IMR-90 (cell line): ENCODE measurements at regions not wholly inside any gene's neighbourhood (a gene's known extent, or its start where the extent isn't known, plus 50 kb on each side); places are given as distances from the start of the nearest gene placed in this dataset.

Experiments
- ATAC-seq: fragments of 200-7000 bp; cut with Tn5 transposase; 2 replicates; pipeline ENCODE4 v1.9.1; 2020; ENCODE audit warnings: low read depth, mild to moderate bottlenecking, moderate library complexity
- BruUV-seq: library from RNA; stranded (reverse); fragments of 400-500 nt; replicated peaks from 2 replicates; lab custom pipeline; 2021; lab: Mats Ljungman, UMichigan
- CTCF ChIA-PET: fragments of 300-600 bp; formaldehyde crosslinking; extraction: SDS; loops from one replicate; lab custom pipeline; 2021; ENCODE audit warnings: antibody characterized with exemption; lab: Yijun Ruan, JAX
- POLR2A ChIA-PET: fragments of 300-600 bp; sonication (Branson Sonifier 250); formaldehyde crosslinking; loops from one replicate; lab custom pipeline; 2022; ENCODE audit warnings: antibody characterized with exemption; ENCODE audit not compliant: unreplicated experiment; lab: Charles Lee
- DNase-seq: peaks from one replicate; pipeline ENCODE4 v3.0.0; 2013
- H2AFZ ChIP-seq: replicated peaks from 2 replicates; pipeline ENCODE3; 2013; ENCODE audit warnings: low read length, mild to moderate bottlenecking; ENCODE audit not compliant: poor library complexity
- H2AK5ac ChIP-seq: 2 replicates; pipeline ENCODE4 v1.6.1; 2013; ENCODE audit warnings: low read depth, low read length, inconsistent platforms
- H2AK9ac ChIP-seq: replicated peaks from 2 replicates; pipeline ENCODE3; 2013; ENCODE audit warnings: mild to moderate bottlenecking, low read depth, low read length, moderate library complexity; ENCODE audit not compliant: poor library complexity
- H2BK120ac ChIP-seq: 2 replicates; pipeline ENCODE4 v1.6.1; 2013; ENCODE audit warnings: low read depth, low read length, inconsistent platforms
- H2BK15ac ChIP-seq: 3 replicates; pipeline ENCODE4 v1.6.1; 2013; ENCODE audit warnings: low read depth, low read length, inconsistent platforms
- H2BK20ac ChIP-seq: 2 replicates; pipeline ENCODE4 v1.6.1; 2013; ENCODE audit warnings: low read depth, mild to moderate bottlenecking, inconsistent platforms, low read length, moderate library complexity
- H2BK5ac ChIP-seq: 2 replicates; pipeline ENCODE4 v1.6.1; 2013; ENCODE audit warnings: mild to moderate bottlenecking, low read depth, low read length, inconsistent platforms; ENCODE audit not compliant: poor library complexity, severe bottlenecking
- H3K14ac ChIP-seq: replicated peaks from 2 replicates; pipeline ENCODE4 v1.6.1; 2013; ENCODE audit warnings: low read depth, low read length, inconsistent platforms
- H3K18ac ChIP-seq: 2 replicates; pipeline ENCODE4 v1.6.1; 2013; ENCODE audit warnings: low read depth, low read length, control low read depth
- H3K23ac ChIP-seq: 2 replicates; pipeline ENCODE4 v1.6.1; 2013; ENCODE audit warnings: low read depth, low read length, inconsistent platforms
- H3K27ac ChIP-seq: 2 replicates; pipeline ENCODE4 v1.5.1; 2013; ENCODE audit warnings: mild to moderate bottlenecking, control low read depth, low read length; ENCODE audit not compliant: insufficient read depth
- H3K27me3 ChIP-seq: 2 replicates; pipeline ENCODE4 v1.6.1; 2013; ENCODE audit warnings: low read length; ENCODE audit not compliant: control insufficient read depth, insufficient read depth
- H3K36me3 ChIP-seq: 2 replicates; pipeline ENCODE4 v1.6.1; 2013; ENCODE audit warnings: low read length, mixed read lengths; ENCODE audit not compliant: control insufficient read depth, insufficient read depth
- H3K4ac ChIP-seq: 2 replicates; pipeline ENCODE4 v1.6.1; 2013; ENCODE audit warnings: low read depth, low read length, inconsistent platforms
- H3K4me1 ChIP-seq: 2 replicates; pipeline ENCODE4 v1.6.1; 2013; ENCODE audit warnings: low read length, mixed read lengths; ENCODE audit not compliant: control insufficient read depth, insufficient read depth
- H3K4me2 ChIP-seq: 2 replicates; pipeline ENCODE4 v1.6.1; 2013; ENCODE audit warnings: low read depth, mild to moderate bottlenecking, control low read depth, low read length, moderate library complexity
- H3K4me3 ChIP-seq: 2 replicates; pipeline ENCODE4 v1.5.1; 2013; ENCODE audit warnings: low read depth, mild to moderate bottlenecking, control low read depth, low read length, moderate library complexity; ENCODE audit not compliant: insufficient read depth
- H3K56ac ChIP-seq: 2 replicates; pipeline ENCODE4 v1.6.1; 2013; ENCODE audit warnings: low read length, inconsistent platforms; ENCODE audit not compliant: insufficient read depth; ENCODE audit errors: extremely low read depth
- H3K79me1 ChIP-seq, 2 experiments: 2 replicates each; pipeline ENCODE4 v1.6.1; 2013; ENCODE audit warnings: low read length in 2 of 2, inconsistent platforms in 1 of 2, low read depth in 1 of 2
- H3K9ac ChIP-seq: 2 replicates; pipeline ENCODE4 v1.6.1; 2013; ENCODE audit warnings: low read depth, low read length, control low read depth
- H3K9me1 ChIP-seq: 2 replicates; pipeline ENCODE4 v1.6.1; 2013; ENCODE audit warnings: low read length, inconsistent platforms; ENCODE audit not compliant: insufficient read depth
- H3K9me3 ChIP-seq: 2 replicates; pipeline ENCODE4 v1.6.1; 2013; ENCODE audit warnings: low read length; ENCODE audit not compliant: control insufficient read depth, insufficient read depth
- H4K20me1 ChIP-seq: 2 replicates; pipeline ENCODE4 v1.6.1; 2013; ENCODE audit warnings: low read length, inconsistent platforms; ENCODE audit not compliant: insufficient read depth
- H4K5ac ChIP-seq: 2 replicates; pipeline ENCODE4 v1.6.1; 2013; ENCODE audit warnings: mild to moderate bottlenecking, low read depth, low read length, control low read depth
- H4K8ac ChIP-seq, 2 experiments: 2 replicates each; pipeline ENCODE4 v1.6.1; 2013; ENCODE audit warnings: low read depth in 2 of 2, low read length in 2 of 2, control low read depth in 1 of 2, inconsistent platforms in 1 of 2
- H4K91ac ChIP-seq: 2 replicates; pipeline ENCODE4 v1.6.1; 2013; ENCODE audit warnings: low read depth, low read length, inconsistent platforms; ENCODE audit not compliant: insufficient read depth
- BHLHE40 ChIP-seq: fragments of 150-350 bp; IDR thresholded peaks from 2 replicates; pipeline ENCODE4 v1.6.1; 2016; ENCODE audit warnings: mild to moderate bottlenecking, low read depth, low read length
- CEBPB ChIP-seq: IDR thresholded peaks from 2 replicates; pipeline ENCODE4 v1.6.1; 2012; ENCODE audit warnings: low read depth, low read length, improper control_type of control experiment
- CHD1 ChIP-seq: IDR thresholded peaks from 2 replicates; pipeline ENCODE4 v1.6.1; 2012; ENCODE audit warnings: low read depth, low read length, improper control_type of control experiment
- CTCF ChIP-seq: conservative IDR thresholded peaks from 2 replicates; pipeline ENCODE4 v1.5.1; 2012; ENCODE audit warnings: mild to moderate bottlenecking, low read depth, low read length, improper control_type of control experiment
- ELK1 ChIP-seq: fragments of 150-350 bp; IDR thresholded peaks from 2 replicates; pipeline ENCODE4 v1.6.1; 2016; ENCODE audit warnings: low read depth, mild to moderate bottlenecking, low read length, moderate library complexity, borderline replicate concordance
- FOS ChIP-seq: fragments of 150-350 bp; IDR thresholded peaks from 2 replicates; pipeline ENCODE4 v1.6.1; 2016; ENCODE audit warnings: low read depth, low read length
- MAFK ChIP-seq: IDR thresholded peaks from 2 replicates; pipeline ENCODE4 v1.6.1; 2012; ENCODE audit warnings: low read depth, low read length, improper control_type of control experiment
- MAZ ChIP-seq: IDR thresholded peaks from 2 replicates; pipeline ENCODE4 v1.6.1; 2012; ENCODE audit warnings: low read depth, mild to moderate bottlenecking, low read length, improper control_type of control experiment, moderate library complexity, borderline replicate concordance
- MXI1 ChIP-seq: IDR thresholded peaks from 2 replicates; pipeline ENCODE4 v1.6.1; 2012; ENCODE audit warnings: low read depth, mild to moderate bottlenecking, low read length, moderate library complexity, borderline replicate concordance
- NFE2L2 ChIP-seq: fragments of 150-350 bp; IDR thresholded peaks from 2 replicates; pipeline ENCODE4 v1.6.1; 2016; ENCODE audit warnings: low read depth, mild to moderate bottlenecking, low read length
- POLR2A ChIP-seq: IDR thresholded peaks from 2 replicates; pipeline ENCODE4 v1.6.1; 2012; ENCODE audit warnings: mild to moderate bottlenecking, low read depth, low read length
- RAD21 ChIP-seq: IDR thresholded peaks from 2 replicates; pipeline ENCODE4 v1.6.1; 2012; ENCODE audit warnings: low read length, improper control_type of control experiment
- RCOR1 ChIP-seq: IDR thresholded peaks from 2 replicates; pipeline ENCODE4 v1.6.1; 2012; ENCODE audit warnings: mild to moderate bottlenecking, low read length, improper control_type of control experiment; ENCODE audit not compliant: insufficient replicate concordance
- RFX5 ChIP-seq: IDR thresholded peaks from 2 replicates; pipeline ENCODE4 v1.8.0; 2012; ENCODE audit warnings: low read depth, mild to moderate bottlenecking, low read length, moderate library complexity
- SMC3 ChIP-seq: fragments of 150-350 bp; IDR thresholded peaks from 2 replicates; pipeline ENCODE4 v1.6.1; 2016; ENCODE audit warnings: low read depth, mild to moderate bottlenecking, antibody characterized with exemption, low read length, moderate library complexity
- USF2 ChIP-seq: fragments of 150-350 bp; IDR thresholded peaks from 2 replicates; pipeline ENCODE4 v1.6.1; 2017; ENCODE audit warnings: mild to moderate bottlenecking, antibody characterized with exemption, low read length, low read depth
- WGBS, 2 experiments: methylation state at CpG; one replicate each; pipeline versions ENCODE4 v1.1.5 to v1.1.7; 2013; ENCODE audit warnings: missing lambda C conversion rate in 2 of 2; ENCODE audit not compliant: insufficient read length in 1 of 2; ENCODE audit errors: extremely low coverage in 2 of 2; 5-methylcytosine and 5-hydroxymethylcytosine counted together
- dilution Hi-C: fragments of 300-500 bp; cut with HindIII; formaldehyde crosslinking; loops from one replicate; pipeline ENCODE4 v1.14.3; 2018; ENCODE audit warnings: low sequenced_read_pairs; ENCODE audit not compliant: unreplicated experiment
- in situ Hi-C: fragments of 300-500 bp; cut with MboI; formaldehyde crosslinking; loops from 3 replicates; pipeline ENCODE4 v1.14.3; 2019; ENCODE audit warnings: low sequenced_read_pairs, inconsistent platforms, mixed read lengths
- intact Hi-C: fragments of 100-400 bp; cut with micrococcal nuclease; formaldehyde crosslinking; loops from 2 replicates; pipeline ENCODE4 v1.10.0; 2022

- no peak for ATAC-seq
- CTCF ChIA-PET: no interaction called here
- no peak overlapping the region for H2AK5ac ChIP-seq
Measured at GRCh38 chr12:92199819-92200576, 54.4 kb upstream of the BTG1 start.

More at GRCh38 chr12:92199819-92200576, 54.4 kb upstream of the BTG1 start:
- no peaks in the 10 kb centered on the region for H3K79me1 ChIP-seq
- no peak overlapping the region for H3K9ac ChIP-seq
- H2BK5ac ChIP-seq: no peak overlapping the region
- no peak overlapping the region for H4K5ac ChIP-seq
- no peak overlapping the region for H2AFZ ChIP-seq
- H3K4me2 ChIP-seq: no peak overlapping the region
- no peak overlapping the region for H4K8ac ChIP-seq
- no peak overlapping the region for H3K18ac ChIP-seq
- H3K23ac ChIP-seq: no peak overlapping the region
- no TSS peak for BruUV-seq
- H3K27me3 ChIP-seq: no peaks in the 10 kb centered on the region; the same call in 1 of the 2 replicates
- H4K91ac ChIP-seq: no peak overlapping the region
- no peaks in the 10 kb centered on the region for H3K9me1 ChIP-seq
- H2BK120ac ChIP-seq: no peak overlapping the region
- H3K4me1 ChIP-seq: no peaks in the 10 kb centered on the region
- no peaks in the 10 kb centered on the region for H3K36me3 ChIP-seq
- no peak overlapping the region for H3K27ac ChIP-seq
- H3K4ac ChIP-seq: no peak overlapping the region
- H3K4me3 ChIP-seq: no peak overlapping the region
- POLR2A ChIA-PET: no interaction called here
- no peak overlapping the region for H3K56ac ChIP-seq
- 0 out of 2 replicates have a peak, but pooled peaks cover 2% of the 10 kb centered on the region for H3K9me3 ChIP-seq
- dilution Hi-C loops: no loop called here
- H4K20me1 ChIP-seq: no peaks in the 10 kb centered on the region
- DNase-seq: peak; percentile 6
- TF ChIP-seq SMC3 (no peak), CTCF (no peak), ELK1 (no peak), MAZ (no peak), FOS (no peak), NFE2L2 (no peak), RCOR1 (no peak), MXI1 (no peak), USF2 (no peak), BHLHE40 (no peak), POLR2A (no peak), RAD21 (no peak), MAFK (no peak), CEBPB (no peak), CHD1 (no peak), RFX5 (no peak)
- in situ Hi-C loops: no loop called here
- H3K14ac ChIP-seq: no peak overlapping the region
- H2AK9ac ChIP-seq: no peak overlapping the region
- WGBS, 2 experiments: no CpG with 5 or more reads among the region's 6 CpGs
- H2BK15ac ChIP-seq: no peak overlapping the region
- intact Hi-C loops: no loop called here
- no peak overlapping the region for H2BK20ac ChIP-seq
